PFSK-1 (cell line): ENCODE measurements at regions not wholly inside any gene's neighbourhood (a gene's known extent, or its start where the extent isn't known, plus 50 kb on each side); places are given as distances from the start of the nearest gene placed in this dataset.

ENCODE experiments used
- FOXP2 ChIP-seq: optimal IDR thresholded peaks from 2 replicates; pipeline ENCODE3; 2011; ENCODE audit warnings: borderline replicate concordance, control low read depth, inconsistent platforms; ENCODE audit not compliant: insufficient read depth; ENCODE audit errors: extremely low read length, extremely low read depth
- POLR2AphosphoS5 ChIP-seq: IDR thresholded peaks from 2 replicates; pipeline ENCODE4 v1.6.1; 2012; ENCODE audit warnings: low read depth, mild to moderate bottlenecking, control low read depth, low read length, moderate library complexity
- SIN3A ChIP-seq: IDR thresholded peaks from 2 replicates; pipeline ENCODE4 v1.6.1; 2012; ENCODE audit warnings: mild to moderate bottlenecking, low read length, moderate library complexity, borderline replicate concordance; ENCODE audit not compliant: insufficient read depth
- TAF1 ChIP-seq: IDR thresholded peaks from 2 replicates; pipeline ENCODE4 v1.6.1; 2012; ENCODE audit warnings: low read length, control low read depth, borderline replicate concordance; ENCODE audit not compliant: insufficient read depth
- TF ChIP-seq, protein P1 (sequence below), 2 experiments: IDR thresholded peaks; 2 replicates each; pipeline versions ENCODE4 v1.6.1 to v1.8.0; 2011 to 2012; ENCODE audit warnings: low read depth in 2 of 2, low read length in 2 of 2, control low read depth in 1 of 2, inconsistent platforms in 1 of 2, mild to moderate bottlenecking in 1 of 2, moderate library complexity in 1 of 2; ENCODE audit not compliant: insufficient read depth in 1 of 2

DNA sequence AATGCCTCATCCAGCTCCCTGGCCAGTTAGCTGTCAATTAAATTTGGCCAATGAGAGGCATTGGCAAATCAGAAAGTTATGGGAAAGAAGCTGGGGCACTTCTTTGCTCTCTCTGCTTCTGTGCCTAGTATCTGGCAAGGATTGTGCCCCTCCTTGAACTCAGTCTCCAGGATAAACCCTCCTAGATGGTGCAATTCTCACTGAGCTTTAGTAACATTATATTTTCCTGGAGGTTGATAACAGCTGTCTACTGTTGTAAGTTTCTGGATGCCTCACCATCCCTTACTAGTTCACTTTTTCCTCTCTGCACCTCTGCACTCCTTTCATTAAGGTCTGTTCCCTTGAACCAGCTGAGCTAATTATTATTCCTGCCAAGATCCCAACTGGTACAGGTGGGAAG is 329.5 kb downstream of the MFSD1 start:
- TF ChIP-seq POLR2AphosphoS5, result no peak
- TF ChIP-seq TAF1, result no peak

DNA sequence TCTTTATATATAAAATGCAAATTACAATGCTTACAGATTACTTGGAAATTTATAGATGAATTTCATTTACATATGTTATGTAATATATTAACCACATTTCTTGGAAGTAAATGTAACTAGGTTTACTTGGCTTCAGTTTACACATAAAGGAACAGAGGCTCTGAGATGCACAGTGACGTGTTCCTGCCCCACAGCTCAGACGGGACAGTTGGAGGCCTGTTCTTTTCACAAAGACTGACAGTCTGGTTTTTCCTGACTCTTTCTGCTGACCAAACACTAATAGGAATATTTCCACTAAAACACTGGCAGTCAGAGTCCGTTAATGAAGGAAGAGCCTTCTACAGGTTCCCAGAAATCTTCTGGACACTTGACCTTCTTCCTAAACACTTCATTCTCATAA is 336.1 kb downstream of the MFSD1 start:
- TF ChIP-seq POLR2AphosphoS5 (no peak), FOXP2 (no peak), TAF1 (no peak), SIN3A (no peak)
- TF ChIP-seq, protein P1, sequence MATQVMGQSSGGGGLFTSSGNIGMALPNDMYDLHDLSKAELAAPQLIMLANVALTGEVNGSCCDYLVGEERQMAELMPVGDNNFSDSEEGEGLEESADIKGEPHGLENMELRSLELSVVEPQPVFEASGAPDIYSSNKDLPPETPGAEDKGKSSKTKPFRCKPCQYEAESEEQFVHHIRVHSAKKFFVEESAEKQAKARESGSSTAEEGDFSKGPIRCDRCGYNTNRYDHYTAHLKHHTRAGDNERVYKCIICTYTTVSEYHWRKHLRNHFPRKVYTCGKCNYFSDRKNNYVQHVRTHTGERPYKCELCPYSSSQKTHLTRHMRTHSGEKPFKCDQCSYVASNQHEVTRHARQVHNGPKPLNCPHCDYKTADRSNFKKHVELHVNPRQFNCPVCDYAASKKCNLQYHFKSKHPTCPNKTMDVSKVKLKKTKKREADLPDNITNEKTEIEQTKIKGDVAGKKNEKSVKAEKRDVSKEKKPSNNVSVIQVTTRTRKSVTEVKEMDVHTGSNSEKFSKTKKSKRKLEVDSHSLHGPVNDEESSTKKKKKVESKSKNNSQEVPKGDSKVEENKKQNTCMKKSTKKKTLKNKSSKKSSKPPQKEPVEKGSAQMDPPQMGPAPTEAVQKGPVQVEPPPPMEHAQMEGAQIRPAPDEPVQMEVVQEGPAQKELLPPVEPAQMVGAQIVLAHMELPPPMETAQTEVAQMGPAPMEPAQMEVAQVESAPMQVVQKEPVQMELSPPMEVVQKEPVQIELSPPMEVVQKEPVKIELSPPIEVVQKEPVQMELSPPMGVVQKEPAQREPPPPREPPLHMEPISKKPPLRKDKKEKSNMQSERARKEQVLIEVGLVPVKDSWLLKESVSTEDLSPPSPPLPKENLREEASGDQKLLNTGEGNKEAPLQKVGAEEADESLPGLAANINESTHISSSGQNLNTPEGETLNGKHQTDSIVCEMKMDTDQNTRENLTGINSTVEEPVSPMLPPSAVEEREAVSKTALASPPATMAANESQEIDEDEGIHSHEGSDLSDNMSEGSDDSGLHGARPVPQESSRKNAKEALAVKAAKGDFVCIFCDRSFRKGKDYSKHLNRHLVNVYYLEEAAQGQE (IDR thresholded peaks at IDR 0.05; ENCODE audit: insufficient read depth in 1 of 2, low read depth in 2 of 2, low read length in 2 of 2), result no peak

DNA sequence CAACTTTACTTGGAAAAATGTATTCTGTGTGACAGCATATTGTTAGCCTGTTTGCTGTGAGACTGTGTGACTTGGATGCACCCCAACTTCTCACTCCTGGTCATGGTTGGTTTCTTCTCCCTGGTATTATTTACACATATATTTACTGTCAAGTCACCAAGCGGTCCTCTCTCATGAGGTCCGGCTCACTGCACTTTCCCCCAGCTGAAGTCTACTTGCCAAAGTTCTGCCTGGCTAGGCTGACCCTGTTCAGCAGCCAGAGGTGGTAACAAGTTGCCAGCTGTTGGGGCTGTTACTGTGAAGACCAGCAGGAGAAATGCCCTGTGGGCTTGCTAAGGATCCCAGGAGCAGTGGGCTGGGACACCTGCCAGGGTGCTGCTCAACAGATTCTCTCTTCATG is 337.5 kb downstream of the MFSD1 start:
- TF ChIP-seq FOXP2 (no peak), TAF1 (no peak), POLR2AphosphoS5 (no peak), SIN3A (no peak)
- TF ChIP-seq, protein P1 (IDR thresholded peaks at IDR 0.05; ENCODE audit: insufficient read depth in 1 of 2, low read depth in 2 of 2, low read length in 2 of 2), result no peak

DNA sequence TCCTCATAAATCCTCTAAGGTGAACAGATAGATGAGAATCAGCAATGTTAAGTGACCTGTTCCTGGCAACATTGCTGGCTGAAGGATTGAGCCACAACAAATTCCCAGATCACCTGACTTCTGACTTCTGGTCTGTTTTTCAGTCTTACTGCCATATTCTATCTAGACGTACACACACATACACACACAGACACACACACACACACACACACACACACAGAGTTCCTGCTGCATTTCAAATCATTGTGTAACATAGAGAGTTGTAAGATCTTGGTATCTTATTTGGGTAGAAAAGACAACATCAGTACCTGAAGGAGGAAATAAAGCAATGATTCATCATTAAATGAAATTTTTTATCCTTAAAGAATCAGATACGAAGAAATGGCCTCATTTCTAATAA is 342.6 kb downstream of the MFSD1 start:
- TF ChIP-seq POLR2AphosphoS5 (no peak), SIN3A (no peak), FOXP2 (no peak)
- TF ChIP-seq, protein P1 (IDR thresholded peaks at IDR 0.05; ENCODE audit: insufficient read depth in 1 of 2, low read depth in 2 of 2, low read length in 2 of 2), result no peak

DNA sequence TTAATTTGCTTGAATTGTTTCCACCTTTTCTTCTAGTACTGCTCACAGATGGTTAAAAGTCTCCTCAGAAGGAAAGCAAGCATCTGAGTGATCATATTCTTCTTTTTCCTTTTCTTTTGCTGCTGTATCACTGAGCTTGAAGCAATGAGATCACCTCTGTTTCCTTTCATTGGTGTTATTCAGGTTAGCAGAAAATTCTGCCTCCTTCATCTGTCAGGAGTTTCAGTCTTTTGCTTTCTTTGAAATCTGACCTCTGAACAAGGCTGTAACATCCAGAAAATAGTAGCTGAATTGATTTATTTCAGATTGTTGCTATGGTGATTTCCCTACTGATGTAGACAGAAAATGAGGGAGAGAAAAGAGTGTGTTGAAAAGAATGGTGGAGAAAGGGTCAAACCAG is 343.0 kb downstream of the MFSD1 start:
- no peak for TF ChIP-seq POLR2AphosphoS5
- TF ChIP-seq, protein P1 (IDR thresholded peaks at IDR 0.05; ENCODE audit: insufficient read depth in 1 of 2, low read depth in 2 of 2, low read length in 2 of 2), result no peak
- TF ChIP-seq SIN3A, result no peak
- no peak for TF ChIP-seq TAF1
- no peak for TF ChIP-seq FOXP2

DNA sequence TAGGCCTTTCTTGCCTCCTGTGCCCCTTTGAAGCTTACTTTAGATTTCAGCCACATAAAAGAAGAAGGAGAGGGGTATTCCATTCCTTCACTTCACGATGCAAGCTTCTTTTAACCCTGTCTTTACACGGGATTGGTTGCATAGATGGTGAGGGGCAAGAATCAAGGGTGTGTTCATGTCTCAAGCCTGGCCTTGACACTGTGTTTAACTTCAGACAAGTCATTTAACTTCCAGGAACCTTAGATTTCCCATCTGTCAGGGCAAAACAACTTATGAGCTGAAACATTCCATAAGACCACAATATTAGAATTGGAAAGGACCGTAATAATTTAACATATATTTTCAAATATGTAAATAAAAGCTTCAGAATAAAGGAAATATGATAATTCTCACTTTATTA is 344.5 kb downstream of the MFSD1 start:
- no peak for TF ChIP-seq SIN3A
- TF ChIP-seq POLR2AphosphoS5, result no peak
- no peak for TF ChIP-seq FOXP2
- TF ChIP-seq, protein P1 (IDR thresholded peaks at IDR 0.05; ENCODE audit: insufficient read depth in 1 of 2, low read depth in 2 of 2, low read length in 2 of 2), result no peak
